Upper lobe of left lung (tissue), 6 donors: ENCODE measurements at regions not wholly inside any gene's neighbourhood (a gene's known extent, or its start where the extent isn't known, plus 50 kb on each side); places are given as distances from the start of the nearest gene placed in this dataset.
"Not testable (repeated sequence)": the region's sequence is repeated elsewhere in the genome, so short reads cannot be mapped to it uniquely, and the experiment has no call there.

Experiments
- ATAC-seq, 2 donors: fragments of 200-7000 bp; cut with Tn5 transposase; one replicate each; pipeline ENCODE4 v1.9.1; 2022; ENCODE audit warnings: mild to moderate bottlenecking in 2 of 2, moderate library complexity in 2 of 2; ENCODE audit not compliant: low FRiP score in 2 of 2
- DNase-seq, 2 donors: peaks; one replicate each; pipeline ENCODE4 v3.0.0-alpha.2; 2019 to 2020
- H3K27ac ChIP-seq, 4 donors: fragments of 200-600 bp; sonication (generic); one replicate each; pipeline ENCODE4 v1.5.1; 2016 to 2019
- H3K27me3 ChIP-seq, 4 donors: fragments of 200-600 bp; sonication (generic); one replicate each; pipeline ENCODE4 v1.5.1; 2017 to 2019
- H3K36me3 ChIP-seq, 4 donors: fragments of 200-600 bp; sonication (generic); one replicate each; pipeline ENCODE4 v1.5.1; 2016 to 2019
- H3K4me1 ChIP-seq, 4 donors: fragments of 200-600 bp; sonication (generic); one replicate each; pipeline ENCODE4 v1.5.1; 2018 to 2019
- H3K4me3 ChIP-seq, 4 donors: fragments of 200-600 bp; sonication (generic); one replicate each; pipeline ENCODE4 v1.5.1; 2017 to 2019; ENCODE audit warnings: mild to moderate bottlenecking in 2 of 4, moderate library complexity in 1 of 4
- H3K9me3 ChIP-seq, 4 donors: fragments of 200-600 bp; sonication (generic); one replicate each; pipeline ENCODE4 v1.5.1; 2018 to 2019
- EP300 ChIP-seq, 4 donors: sonication (generic); formaldehyde crosslinking; IDR thresholded peaks; one replicate each; pipeline ENCODE4 v1.5.1; 2017; ENCODE audit warnings: antibody characterized with exemption in 4 of 4, control low read depth in 2 of 4
- POLR2A ChIP-seq, 4 donors: fragments of 450-650 bp; IDR thresholded peaks; one replicate each; pipeline ENCODE4 v1.5.1; 2016 to 2017; ENCODE audit warnings: antibody characterized with exemption in 4 of 4, mild to moderate bottlenecking in 2 of 4
- POLR2AphosphoS5 ChIP-seq, 2 donors: sonication (generic); formaldehyde crosslinking; IDR thresholded peaks; one replicate each; pipeline ENCODE4 v1.5.1; 2017; ENCODE audit warnings: antibody characterized with exemption in 2 of 2
- WGBS, 2 donors: methylation state at CpG; one replicate each; pipeline ENCODE4 v1.1.5; 2017 to 2018; 5-methylcytosine and 5-hydroxymethylcytosine counted together
- TF ChIP-seq, protein P1 (sequence below), 6 experiments: fragments of 450-650 bp in 4 of 6; fragments of 200-600 bp in 2 of 6; sonication (generic) in 2 of 6; IDR thresholded peaks; one replicate each; pipeline ENCODE4 v1.5.1; 2016 to 2019; ENCODE audit warnings: antibody characterized with exemption in 6 of 6
- donor health status: DM: no; HTN: no; CAD: no; lungs with moderate emphysema.
- donor health status: DM: no; HTN: yes; CAD: no; lungs with severe emphysema.

DNA sequence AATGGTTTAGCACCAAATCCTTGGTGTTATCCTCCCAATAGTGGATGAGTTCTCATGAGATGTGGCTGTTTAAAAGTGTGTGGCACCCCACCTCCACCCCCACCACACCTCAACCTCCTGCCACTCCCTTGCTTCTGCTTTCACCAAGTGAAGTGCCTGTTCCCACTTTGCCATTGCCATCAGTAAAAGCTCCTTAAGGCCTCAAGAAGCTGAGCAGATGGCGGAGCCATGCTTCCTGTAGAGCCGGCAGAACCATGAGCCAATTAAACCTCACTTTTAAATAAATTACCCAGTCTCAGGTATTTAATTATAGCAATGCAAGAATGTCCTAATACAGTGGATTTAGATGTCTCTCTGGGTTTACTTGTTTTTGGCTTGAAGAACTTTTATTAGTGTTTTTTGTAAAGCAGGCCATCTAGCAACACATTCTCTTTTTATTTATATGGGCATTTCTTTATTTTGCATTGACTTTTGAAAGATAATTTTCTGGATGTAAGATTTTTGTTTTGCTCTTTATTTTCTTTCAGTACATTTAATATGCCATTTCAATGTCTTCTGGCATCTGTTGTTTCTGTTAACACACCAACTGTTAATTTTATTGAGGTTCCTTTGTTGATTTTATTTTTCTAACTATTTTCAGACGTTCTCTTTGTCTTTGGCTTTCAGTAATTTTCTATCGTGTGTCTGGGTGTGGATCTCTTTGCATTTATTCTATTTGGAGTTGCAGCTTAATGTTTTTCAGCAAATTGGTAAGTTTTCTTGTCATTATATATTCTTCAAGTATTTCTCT lies 724.5 kb upstream of the CNTN5 start:
- Histone ChIP-seq H3K4me3 (no peak overlapping the region), H3K4me1 (no peaks in the 10 kb centered on the region), H3K36me3 (no peaks in the 10 kb centered on the region), H3K27me3 (no peaks in the 10 kb centered on the region), H3K9me3 (no peaks in the 10 kb centered on the region), H3K27ac (no peak overlapping the region)
- no peak for TF ChIP-seq EP300 (IDR thresholded peaks at IDR 0.05)
- TF ChIP-seq POLR2AphosphoS5 (IDR thresholded peaks at IDR 0.05): no peak
- TF ChIP-seq, protein P1, sequence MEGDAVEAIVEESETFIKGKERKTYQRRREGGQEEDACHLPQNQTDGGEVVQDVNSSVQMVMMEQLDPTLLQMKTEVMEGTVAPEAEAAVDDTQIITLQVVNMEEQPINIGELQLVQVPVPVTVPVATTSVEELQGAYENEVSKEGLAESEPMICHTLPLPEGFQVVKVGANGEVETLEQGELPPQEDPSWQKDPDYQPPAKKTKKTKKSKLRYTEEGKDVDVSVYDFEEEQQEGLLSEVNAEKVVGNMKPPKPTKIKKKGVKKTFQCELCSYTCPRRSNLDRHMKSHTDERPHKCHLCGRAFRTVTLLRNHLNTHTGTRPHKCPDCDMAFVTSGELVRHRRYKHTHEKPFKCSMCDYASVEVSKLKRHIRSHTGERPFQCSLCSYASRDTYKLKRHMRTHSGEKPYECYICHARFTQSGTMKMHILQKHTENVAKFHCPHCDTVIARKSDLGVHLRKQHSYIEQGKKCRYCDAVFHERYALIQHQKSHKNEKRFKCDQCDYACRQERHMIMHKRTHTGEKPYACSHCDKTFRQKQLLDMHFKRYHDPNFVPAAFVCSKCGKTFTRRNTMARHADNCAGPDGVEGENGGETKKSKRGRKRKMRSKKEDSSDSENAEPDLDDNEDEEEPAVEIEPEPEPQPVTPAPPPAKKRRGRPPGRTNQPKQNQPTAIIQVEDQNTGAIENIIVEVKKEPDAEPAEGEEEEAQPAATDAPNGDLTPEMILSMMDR (IDR thresholded peaks at IDR 0.05): no peak
- TF ChIP-seq POLR2A (IDR thresholded peaks at IDR 0.05): no peak
- DNase-seq (no peak), ATAC-seq (no peak)
- 71 to 73% methylated on average over 4 of the region's 4 CpGs for WGBS, 2 donors

DNA sequence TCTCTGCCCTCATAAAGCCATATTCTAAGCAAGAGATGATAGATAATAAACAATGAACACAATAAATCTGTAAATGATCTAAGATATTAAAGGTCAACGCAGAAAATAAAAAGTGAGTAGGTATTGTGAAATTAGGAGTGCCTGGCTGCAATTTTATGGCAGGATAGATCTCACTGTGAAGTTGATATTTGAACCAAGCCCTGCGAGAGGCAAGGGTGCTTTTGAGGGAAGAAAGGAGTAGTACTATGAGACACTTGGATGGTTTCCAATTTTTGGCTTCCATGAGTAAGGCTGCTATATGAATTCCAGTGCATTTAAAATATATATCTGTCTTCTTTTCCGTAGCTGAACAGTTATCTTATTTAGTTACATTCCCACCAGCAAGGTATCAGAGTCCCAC lies 720.0 kb upstream of the CNTN5 start:
- no peaks in the 10 kb centered on the region for H3K4me1 ChIP-seq
- no peaks in the 10 kb centered on the region for H3K9me3 ChIP-seq
- no peak overlapping the region for H3K4me3 ChIP-seq
- ATAC-seq (no peak), DNase-seq (no peak)
- H3K27me3 ChIP-seq: no peaks in the 10 kb centered on the region
- TF ChIP-seq EP300 (IDR thresholded peaks at IDR 0.05) (no peak), POLR2AphosphoS5 (IDR thresholded peaks at IDR 0.05) (no peak), POLR2A (IDR thresholded peaks at IDR 0.05) (no peak)
- TF ChIP-seq, protein P1 (IDR thresholded peaks at IDR 0.05): no peak
- 73 to 81% methylated on average over 3 of the region's 3 CpGs for WGBS, 2 donors
- H3K36me3 ChIP-seq: no peaks in the 10 kb centered on the region
- H3K27ac ChIP-seq: no peak overlapping the region

DNA sequence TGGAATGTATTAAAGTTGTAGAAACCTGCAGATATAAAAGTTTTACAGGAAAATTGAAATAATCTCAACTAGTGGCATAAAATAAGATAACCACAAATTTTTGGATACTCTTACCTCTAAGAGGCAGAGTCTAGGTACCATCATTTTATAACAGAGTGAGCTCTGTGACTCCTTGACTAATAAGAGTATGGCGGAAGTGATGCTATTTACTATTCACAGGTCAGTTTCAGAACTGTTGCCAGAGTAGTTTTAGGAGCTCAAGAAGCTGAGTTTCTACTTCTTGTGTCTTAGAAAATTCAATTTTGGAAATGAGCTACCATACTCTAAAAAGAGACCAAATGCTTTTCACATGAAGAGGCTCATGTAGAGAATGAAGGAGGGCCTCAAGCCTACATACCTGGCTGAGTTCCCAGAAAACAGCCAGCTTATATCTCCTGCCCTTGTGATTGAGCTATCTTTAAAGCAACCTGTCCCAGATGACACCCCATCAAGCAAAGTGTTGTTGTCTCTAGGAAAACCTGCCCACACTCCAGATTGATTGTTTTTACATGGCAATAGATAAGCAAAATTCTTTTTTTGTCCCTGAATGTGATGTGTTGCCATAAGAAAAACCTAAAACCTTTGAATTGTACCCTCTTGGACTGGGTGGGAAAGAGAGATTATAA lies 712.8 kb upstream of the CNTN5 start:
- Histone ChIP-seq H3K4me3 (no peak overlapping the region), H3K27me3 (no peaks in the 10 kb centered on the region), H3K36me3 (no peaks in the 10 kb centered on the region), H3K27ac (no peak overlapping the region), H3K9me3 (no peaks in the 10 kb centered on the region), H3K4me1 (no peaks in the 10 kb centered on the region)
- 90 to 100% methylated on average over 1 of the region's 1 CpG for WGBS, 2 donors
- ATAC-seq (no peak), DNase-seq (no peak)
- TF ChIP-seq POLR2A (IDR thresholded peaks at IDR 0.05) (no peak), EP300 (IDR thresholded peaks at IDR 0.05) (no peak), POLR2AphosphoS5 (IDR thresholded peaks at IDR 0.05) (no peak)
- TF ChIP-seq, protein P1 (IDR thresholded peaks at IDR 0.05): no peak

DNA sequence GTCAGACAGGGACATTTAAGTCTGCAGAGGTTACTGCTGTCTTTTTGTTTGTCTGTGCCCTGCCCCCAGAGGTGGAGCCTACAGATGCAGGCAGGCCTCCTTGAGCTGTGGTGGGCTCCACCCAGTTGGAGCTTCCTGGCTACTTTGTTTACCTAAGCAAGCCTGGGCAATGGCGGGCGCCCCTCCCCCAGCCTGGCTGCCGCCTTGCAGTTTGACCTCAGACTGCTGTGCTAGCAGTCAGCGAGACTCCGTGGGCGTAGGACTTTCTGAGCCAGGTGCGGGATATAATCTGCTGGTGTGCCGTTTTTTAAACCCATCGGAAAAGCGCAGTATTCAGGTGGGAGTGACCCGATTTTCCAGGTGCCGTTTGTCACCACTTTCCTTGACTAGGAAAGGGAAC lies 690.4 kb upstream of the CNTN5 start:
- not testable (repeated sequence) for DNase-seq, H3K36me3 ChIP-seq, H3K4me1 ChIP-seq, ATAC-seq, H3K4me3 ChIP-seq, H3K27ac ChIP-seq, H3K9me3 ChIP-seq, H3K27me3 ChIP-seq
- WGBS, 2 donors: 76% methylated on average over 10 of the region's 12 CpGs; no CpG with 5 or more reads in 1 of the 2 donors

DNA sequence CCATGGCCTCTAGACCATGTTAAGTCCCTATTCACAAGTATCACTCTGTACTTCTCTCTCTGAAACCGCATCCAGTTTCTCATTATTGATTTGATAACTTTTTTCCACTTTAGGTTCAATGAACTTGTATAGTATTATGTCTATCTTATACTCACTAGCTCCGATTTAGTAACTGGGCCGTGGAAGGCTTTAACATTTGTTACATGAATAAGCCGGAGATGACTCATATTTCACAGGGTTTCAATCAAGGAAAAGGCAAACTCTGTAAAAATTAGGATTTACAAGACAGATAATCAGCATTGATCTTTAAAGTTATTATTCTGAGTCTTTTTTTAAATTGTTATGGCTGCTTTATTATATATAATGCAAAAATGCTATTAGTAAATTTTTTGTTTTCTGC lies 662.2 kb upstream of the CNTN5 start:
- WGBS, 2 donors: 83 to 85% methylated on average over 4 of the region's 4 CpGs
- no peak overlapping the region for H3K4me3 ChIP-seq
- H3K9me3 ChIP-seq: no peaks in the 10 kb centered on the region
- no peak for ATAC-seq
- no peak for TF ChIP-seq POLR2AphosphoS5 (IDR thresholded peaks at IDR 0.05)
- no peak for TF ChIP-seq POLR2A (IDR thresholded peaks at IDR 0.05)
- TF ChIP-seq, protein P1 (IDR thresholded peaks at IDR 0.05): no peak
- no peak for TF ChIP-seq EP300 (IDR thresholded peaks at IDR 0.05)
- DNase-seq: no peak
- no peaks in the 10 kb centered on the region for H3K36me3 ChIP-seq
- no peaks in the 10 kb centered on the region for H3K4me1 ChIP-seq
- H3K27me3 ChIP-seq: no peaks in the 10 kb centered on the region
- H3K27ac ChIP-seq: no peak overlapping the region
